Thyroid gland (tissue), 4 donors: ENCODE measurements at regions not wholly inside any gene's neighbourhood (a gene's known extent, or its start where the extent isn't known, plus 50 kb on each side); places are given as distances from the start of the nearest gene placed in this dataset.

Experiments used
- CTCF ChIP-seq, 6 experiments: fragments of 200-600 bp in 3 of 6; fragments of 450-650 bp in 3 of 6; sonication (generic) in 3 of 6; IDR thresholded peaks; one replicate each; pipeline ENCODE4 v1.5.1; 2016 to 2019; ENCODE audit warnings: antibody characterized with exemption in 6 of 6, mild to moderate bottlenecking in 2 of 6, inconsistent platforms in 1 of 6, moderate library complexity in 1 of 6
- POLR2A ChIP-seq, 2 donors: fragments of 450-650 bp; IDR thresholded peaks; one replicate each; pipeline ENCODE4 v1.6.1; 2017; ENCODE audit warnings: antibody characterized with exemption in 2 of 2, mild to moderate bottlenecking in 2 of 2, moderate library complexity in 1 of 2

GRCh38 chr3:194081826-194082225, 54.1 kb upstream of the HES1 start:
- TF ChIP-seq POLR2A (IDR thresholded peaks at IDR 0.05) (no peak), CTCF (IDR thresholded peaks at IDR 0.05) (no peak)
